HepG2 (cell line): ENCODE measurements at regions not wholly inside any gene's neighbourhood (a gene's known extent, or its start where the extent isn't known, plus 50 kb on each side); places are given as distances from the start of the nearest gene placed in this dataset.
A peak's percentile ranks its signal among the peaks of the same experiment; 100 is the strongest.

ENCODE experiments used
- CHD4 ChIP-seq: fragments of 200-600 bp; sonication (generic); IDR thresholded peaks from 2 replicates; pipeline ENCODE4 v1.7.0; 2017; ENCODE audit warnings: mild to moderate bottlenecking, low read length, borderline replicate concordance
- E2F5 ChIP-seq: sonication (generic); formaldehyde crosslinking; conservative IDR thresholded peaks from 2 replicates; pipeline ENCODE4 v1.4.0; 2020; ENCODE audit warnings: missing genetic modification reagents
- IRF1 ChIP-seq: sonication (generic); formaldehyde crosslinking; IDR thresholded peaks from 2 replicates; pipeline ENCODE4 v1.4.0; 2020; ENCODE audit warnings: low read depth, mild to moderate bottlenecking, missing genetic modification reagents
- MAFF ChIP-seq: IDR thresholded peaks from 2 replicates; pipeline ENCODE4 v1.6.1; 2011; ENCODE audit warnings: low read depth, low read length, improper control_type of control experiment
- MED1 ChIP-seq: sonication (generic); formaldehyde crosslinking; IDR thresholded peaks from 2 replicates; pipeline ENCODE4 v1.4.0; 2020; ENCODE audit warnings: missing genetic modification reagents
- RCOR2 ChIP-seq: IDR thresholded peaks from 2 replicates; pipeline ENCODE4 v1.6.1; 2016; ENCODE audit warnings: missing biosample characterization, missing genetic modification reagents
- ZEB1 ChIP-seq: IDR thresholded peaks from 2 replicates; pipeline ENCODE4 v1.6.1; 2012; ENCODE audit warnings: mild to moderate bottlenecking, low read depth, inconsistent platforms; ENCODE audit not compliant: insufficient replicate concordance
- ZNF142 ChIP-seq: sonication (generic); formaldehyde crosslinking; IDR thresholded peaks from 2 replicates; pipeline ENCODE4 v1.4.0; 2020; ENCODE audit warnings: missing genetic modification reagents
- ZNF740 ChIP-seq: sonication (generic); formaldehyde crosslinking; IDR thresholded peaks from 2 replicates; pipeline ENCODE4 v1.4.0; 2020; ENCODE audit warnings: missing genetic modification reagents
- TF ChIP-seq, protein P1 (sequence below): IDR thresholded peaks from 2 replicates; pipeline ENCODE4 v1.6.1; 2016; ENCODE audit warnings: low read depth, missing genetic modification reagents, missing compliant biosample characterization
- TF ChIP-seq, protein P2 (sequence below): sonication (generic); formaldehyde crosslinking; IDR thresholded peaks from 2 replicates; pipeline ENCODE4 v1.4.0; 2020; ENCODE audit warnings: missing genetic modification reagents

GRCh38 chr5:139742173-139742903 is 53.3 kb upstream of the PSD2 start (continued):
- TF ChIP-seq ZEB1 (no peak), IRF1 (CRISPR knock-in tag) (no peak), E2F5 (CRISPR knock-in tag) (no peak), MED1 (CRISPR knock-in tag) (peak; percentile 74), RCOR2 (no peak), MAFF (no peak), ZNF740 (CRISPR knock-in tag) (no peak), ZNF142 (CRISPR knock-in tag) (no peak), CHD4 (0 out of 2 replicates have a peak, but pooled peaks have one; percentile 59)
- TF ChIP-seq, protein P1, sequence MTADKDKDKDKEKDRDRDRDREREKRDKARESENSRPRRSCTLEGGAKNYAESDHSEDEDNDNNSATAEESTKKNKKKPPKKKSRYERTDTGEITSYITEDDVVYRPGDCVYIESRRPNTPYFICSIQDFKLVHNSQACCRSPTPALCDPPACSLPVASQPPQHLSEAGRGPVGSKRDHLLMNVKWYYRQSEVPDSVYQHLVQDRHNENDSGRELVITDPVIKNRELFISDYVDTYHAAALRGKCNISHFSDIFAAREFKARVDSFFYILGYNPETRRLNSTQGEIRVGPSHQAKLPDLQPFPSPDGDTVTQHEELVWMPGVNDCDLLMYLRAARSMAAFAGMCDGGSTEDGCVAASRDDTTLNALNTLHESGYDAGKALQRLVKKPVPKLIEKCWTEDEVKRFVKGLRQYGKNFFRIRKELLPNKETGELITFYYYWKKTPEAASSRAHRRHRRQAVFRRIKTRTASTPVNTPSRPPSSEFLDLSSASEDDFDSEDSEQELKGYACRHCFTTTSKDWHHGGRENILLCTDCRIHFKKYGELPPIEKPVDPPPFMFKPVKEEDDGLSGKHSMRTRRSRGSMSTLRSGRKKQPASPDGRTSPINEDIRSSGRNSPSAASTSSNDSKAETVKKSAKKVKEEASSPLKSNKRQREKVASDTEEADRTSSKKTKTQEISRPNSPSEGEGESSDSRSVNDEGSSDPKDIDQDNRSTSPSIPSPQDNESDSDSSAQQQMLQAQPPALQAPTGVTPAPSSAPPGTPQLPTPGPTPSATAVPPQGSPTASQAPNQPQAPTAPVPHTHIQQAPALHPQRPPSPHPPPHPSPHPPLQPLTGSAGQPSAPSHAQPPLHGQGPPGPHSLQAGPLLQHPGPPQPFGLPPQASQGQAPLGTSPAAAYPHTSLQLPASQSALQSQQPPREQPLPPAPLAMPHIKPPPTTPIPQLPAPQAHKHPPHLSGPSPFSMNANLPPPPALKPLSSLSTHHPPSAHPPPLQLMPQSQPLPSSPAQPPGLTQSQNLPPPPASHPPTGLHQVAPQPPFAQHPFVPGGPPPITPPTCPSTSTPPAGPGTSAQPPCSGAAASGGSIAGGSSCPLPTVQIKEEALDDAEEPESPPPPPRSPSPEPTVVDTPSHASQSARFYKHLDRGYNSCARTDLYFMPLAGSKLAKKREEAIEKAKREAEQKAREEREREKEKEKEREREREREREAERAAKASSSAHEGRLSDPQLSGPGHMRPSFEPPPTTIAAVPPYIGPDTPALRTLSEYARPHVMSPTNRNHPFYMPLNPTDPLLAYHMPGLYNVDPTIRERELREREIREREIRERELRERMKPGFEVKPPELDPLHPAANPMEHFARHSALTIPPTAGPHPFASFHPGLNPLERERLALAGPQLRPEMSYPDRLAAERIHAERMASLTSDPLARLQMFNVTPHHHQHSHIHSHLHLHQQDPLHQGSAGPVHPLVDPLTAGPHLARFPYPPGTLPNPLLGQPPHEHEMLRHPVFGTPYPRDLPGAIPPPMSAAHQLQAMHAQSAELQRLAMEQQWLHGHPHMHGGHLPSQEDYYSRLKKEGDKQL, result no peak
- TF ChIP-seq, protein P2, sequence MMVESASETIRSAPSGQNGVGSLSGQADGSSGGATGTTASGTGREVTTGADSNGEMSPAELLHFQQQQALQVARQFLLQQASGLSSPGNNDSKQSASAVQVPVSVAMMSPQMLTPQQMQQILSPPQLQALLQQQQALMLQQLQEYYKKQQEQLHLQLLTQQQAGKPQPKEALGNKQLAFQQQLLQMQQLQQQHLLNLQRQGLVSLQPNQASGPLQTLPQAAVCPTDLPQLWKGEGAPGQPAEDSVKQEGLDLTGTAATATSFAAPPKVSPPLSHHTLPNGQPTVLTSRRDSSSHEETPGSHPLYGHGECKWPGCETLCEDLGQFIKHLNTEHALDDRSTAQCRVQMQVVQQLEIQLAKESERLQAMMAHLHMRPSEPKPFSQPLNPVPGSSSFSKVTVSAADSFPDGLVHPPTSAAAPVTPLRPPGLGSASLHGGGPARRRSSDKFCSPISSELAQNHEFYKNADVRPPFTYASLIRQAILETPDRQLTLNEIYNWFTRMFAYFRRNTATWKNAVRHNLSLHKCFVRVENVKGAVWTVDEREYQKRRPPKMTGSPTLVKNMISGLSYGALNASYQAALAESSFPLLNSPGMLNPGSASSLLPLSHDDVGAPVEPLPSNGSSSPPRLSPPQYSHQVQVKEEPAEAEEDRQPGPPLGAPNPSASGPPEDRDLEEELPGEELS (CRISPR knock-in tag), result 0 out of 2 replicates have a peak, but pooled peaks have one; percentile 28
